H9 (cell line): ENCODE measurements at regions not wholly inside any gene's neighbourhood (a gene's known extent, or its start where the extent isn't known, plus 50 kb on each side); places are given as distances from the start of the nearest gene placed in this dataset.

Experiments used
- DNase-seq: peaks from one replicate; pipeline ENCODE4 v3.0.0-alpha.2; 2017
- H2AFZ ChIP-seq: one replicate; pipeline ENCODE4 v1.6.1; 2013; ENCODE audit warnings: mild to moderate bottlenecking, low read length, control low read depth, moderate library complexity
- H2AK5ac ChIP-seq: 2 replicates; pipeline ENCODE4 v1.6.1; 2013; ENCODE audit warnings: low read length, control low read depth, mixed read lengths; ENCODE audit not compliant: insufficient read length
- H2BK120ac ChIP-seq: one replicate; pipeline ENCODE4 v1.6.1; 2013; ENCODE audit warnings: low read depth, mild to moderate bottlenecking, low read length, control low read depth, inconsistent platforms; ENCODE audit not compliant: poor library complexity, severe bottlenecking
- H2BK12ac ChIP-seq: 2 replicates; pipeline ENCODE4 v1.6.1; 2013; ENCODE audit warnings: low read length, control low read depth, mixed read lengths, low read depth; ENCODE audit not compliant: insufficient read length
- H2BK15ac ChIP-seq: 2 replicates; pipeline ENCODE4 v1.6.1; 2013; ENCODE audit warnings: low read depth, low read length, control low read depth
- H2BK20ac ChIP-seq: one replicate; pipeline ENCODE4 v1.6.1; 2013; ENCODE audit warnings: low read depth, mild to moderate bottlenecking, low read length, control low read depth, inconsistent platforms; ENCODE audit not compliant: poor library complexity, severe bottlenecking
- H2BK5ac ChIP-seq: 2 replicates; pipeline ENCODE4 v1.6.1; 2013; ENCODE audit warnings: low read length, control low read depth, mixed read lengths; ENCODE audit not compliant: insufficient read length
- H3K14ac ChIP-seq: 2 replicates; pipeline ENCODE4 v1.6.1; 2013; ENCODE audit warnings: low read length, control low read depth; ENCODE audit not compliant: insufficient read depth
- H3K18ac ChIP-seq: 2 replicates; pipeline ENCODE4 v1.6.1; 2013; ENCODE audit warnings: low read depth, mild to moderate bottlenecking, mixed read lengths, low read length, control low read depth; ENCODE audit not compliant: insufficient read length
- H3K23ac ChIP-seq: 2 replicates; pipeline ENCODE4 v1.6.1; 2013; ENCODE audit warnings: low read length, control low read depth, mixed read lengths, low read depth; ENCODE audit not compliant: insufficient read length
- H3K23me2 ChIP-seq: 2 replicates; pipeline ENCODE4 v1.6.1; 2013; ENCODE audit warnings: low read depth, mild to moderate bottlenecking, mixed read lengths, low read length, control low read depth; ENCODE audit not compliant: insufficient read length, poor library complexity, severe bottlenecking
- H3K27ac ChIP-seq: 2 replicates; pipeline ENCODE4 v1.5.1; 2013; ENCODE audit warnings: low read length, control low read depth, mixed read lengths, low read depth; ENCODE audit not compliant: insufficient read length
- H3K27me3 ChIP-seq: 2 replicates; pipeline ENCODE4 v1.6.1; 2013; ENCODE audit warnings: low read length, control low read depth, inconsistent platforms; ENCODE audit not compliant: insufficient read depth
- H3K4ac ChIP-seq: 2 replicates; pipeline ENCODE4 v1.6.1; 2013; ENCODE audit warnings: low read depth, mild to moderate bottlenecking, control low read depth, inconsistent platforms, low read length, moderate library complexity
- H3K4me1 ChIP-seq: 2 replicates; pipeline ENCODE4 v1.6.1; 2013; ENCODE audit warnings: low read length, control low read depth, inconsistent platforms; ENCODE audit not compliant: insufficient read depth
- H3K4me2 ChIP-seq: 2 replicates; pipeline ENCODE4 v1.6.1; 2013; ENCODE audit warnings: low read length, control low read depth, mixed read lengths; ENCODE audit not compliant: insufficient read length, insufficient read depth
- H3K56ac ChIP-seq: 2 replicates; pipeline ENCODE4 v1.6.1; 2013; ENCODE audit warnings: low read depth, mild to moderate bottlenecking, mixed read lengths, low read length, control low read depth; ENCODE audit not compliant: insufficient read length
- H3K79me1 ChIP-seq: 2 replicates; pipeline ENCODE4 v1.6.1; 2013; ENCODE audit warnings: low read depth, mild to moderate bottlenecking, moderate library complexity, low read length, control low read depth, inconsistent platforms; ENCODE audit not compliant: insufficient read depth, poor library complexity, severe bottlenecking
- H3K79me2 ChIP-seq: 2 replicates; pipeline ENCODE4 v1.6.1; 2013; ENCODE audit warnings: low read length, control low read depth, inconsistent platforms; ENCODE audit not compliant: insufficient read depth
- H3K9ac ChIP-seq: 2 replicates; pipeline ENCODE4 v1.6.1; 2013; ENCODE audit warnings: low read length, control low read depth, mixed read lengths; ENCODE audit not compliant: insufficient read length; ENCODE audit errors: extremely low read depth
- H3K9me3 ChIP-seq: one replicate; pipeline ENCODE4 v1.6.1; 2013; ENCODE audit warnings: low read depth, low read length, inconsistent platforms; ENCODE audit not compliant: control insufficient read depth
- H3T11ph ChIP-seq: one replicate; pipeline ENCODE4 v1.6.1; 2013; ENCODE audit warnings: mild to moderate bottlenecking, low read length, control low read depth, inconsistent platforms
- H4K20me1 ChIP-seq: one replicate; pipeline ENCODE4 v1.6.1; 2013; ENCODE audit not compliant: control insufficient read depth, insufficient read length, insufficient read depth
- H4K5ac ChIP-seq: 2 replicates; pipeline ENCODE4 v1.6.1; 2013; ENCODE audit warnings: low read depth, mild to moderate bottlenecking, mixed read lengths, low read length, control low read depth; ENCODE audit not compliant: insufficient read length
- H4K8ac ChIP-seq: replicated peaks from 2 replicates; pipeline ENCODE4 v1.6.1; 2013; ENCODE audit warnings: low read length, control low read depth, mixed read lengths, low read depth; ENCODE audit not compliant: insufficient read length
- H4K91ac ChIP-seq: 2 replicates; pipeline ENCODE4 v1.6.1; 2013; ENCODE audit warnings: low read depth, mild to moderate bottlenecking, moderate library complexity, mixed read lengths, low read length, control low read depth; ENCODE audit not compliant: insufficient read length
- H3K27ac Mint-ChIP-seq, 3 experiments: 2 replicates in 2 of 3; 3 replicates in 1 of 3; pipeline ENCODE4 v1.8.0; 2020 to 2021; ENCODE audit warnings: mixed read lengths in 3 of 3, mild to moderate bottlenecking in 1 of 3, moderate library complexity in 1 of 3
- H3K27me3 Mint-ChIP-seq: 2 replicates; pipeline ENCODE4 v1.8.0; 2021; ENCODE audit warnings: low read depth, mild to moderate bottlenecking, moderate library complexity, mixed read lengths
- H3K36me3 Mint-ChIP-seq, 3 experiments: 2 replicates in 2 of 3; 3 replicates in 1 of 3; pipeline ENCODE4 v1.8.0; 2020 to 2021; ENCODE audit warnings: low read depth in 3 of 3, mixed read lengths in 3 of 3; ENCODE audit not compliant: insufficient read depth in 1 of 3
- H3K4me1 Mint-ChIP-seq, 2 experiments: 2 replicates each; pipeline ENCODE4 v1.8.0; 2020; ENCODE audit warnings: mixed read lengths in 2 of 2
- H3K4me3 Mint-ChIP-seq, 2 experiments: 2 replicates in 1 of 2; 3 replicates in 1 of 2; pipeline ENCODE4 v1.8.0; 2020 to 2021; ENCODE audit warnings: mild to moderate bottlenecking in 2 of 2, mixed read lengths in 2 of 2, moderate library complexity in 1 of 2
- H3K9me3 Mint-ChIP-seq, 2 experiments: 2 replicates in 1 of 2; 3 replicates in 1 of 2; pipeline ENCODE4 v1.8.0; 2020; ENCODE audit warnings: mild to moderate bottlenecking in 2 of 2, mixed read lengths in 2 of 2, moderate library complexity in 1 of 2
- CTCF ChIP-seq: fragments of 200-600 bp; sonication (generic); conservative IDR thresholded peaks from 3 replicates; pipeline ENCODE4 v1.8.0; 2021; ENCODE audit warnings: antibody characterized with exemption, mild to moderate bottlenecking
- WGBS: extraction: QIAGEN DNeasy Blood & Tissue Kit; methylation state at CpG from one replicate; pipeline ENCODE4 v1.1.7; 2013; ENCODE audit warnings: missing lambda C conversion rate, low lambda C conversion rate, mixed read lengths; ENCODE audit not compliant: insufficient read length; ENCODE audit errors: extremely low coverage; 5-methylcytosine and 5-hydroxymethylcytosine counted together

DNA sequence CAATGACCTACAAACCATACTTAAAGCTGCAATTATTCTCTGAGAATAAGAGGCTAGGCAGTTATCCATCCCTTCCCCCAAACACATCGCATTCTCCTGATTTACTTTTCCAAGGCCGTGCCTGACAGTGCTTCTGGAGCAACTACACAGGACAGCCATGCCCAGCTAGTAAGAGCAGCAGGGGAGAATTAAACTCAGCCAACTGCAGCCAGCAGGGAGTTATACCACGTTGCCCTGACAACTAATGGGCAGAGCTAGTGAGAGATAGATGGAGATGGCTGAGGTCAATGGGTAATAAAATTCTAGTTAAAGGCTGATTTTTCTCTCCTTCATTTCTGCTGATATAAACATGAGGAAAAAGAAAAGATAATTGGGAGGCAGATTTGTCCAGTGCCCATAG lies 193.8 kb upstream of the PPP2R3A start:
- H2BK20ac ChIP-seq = no peak overlapping the region
- no CpG with 5 or more reads among the region's 3 CpGs for WGBS
- H3K23me2 ChIP-seq = no peaks in the 10 kb centered on the region
- no peak overlapping the region for H2AK5ac ChIP-seq
- H3K9ac ChIP-seq = no peak overlapping the region
- no peak overlapping the region for H3K18ac ChIP-seq
- Mint-ChIP-seq H3K27ac (no peak overlapping the region), H3K4me3 (no peak overlapping the region), H3K27me3 (peaks cover 5% of the 10 kb centered on the region), H3K4me1 (peaks cover 4% of the 10 kb centered on the region in 2 experiments; a peak in 3 of 4 replicates), H3K36me3 (peaks cover 0 to 3% (median 0%) of the 10 kb centered on the region in 3 experiments; a peak in 2 of 7 replicates), H3K9me3 (0 out of 5 replicates have a peak, but pooled peaks cover 0 to 2% of the 10 kb centered on the region in 2 experiments)
- no peak overlapping the region for H4K5ac ChIP-seq
- H3T11ph ChIP-seq = no peak overlapping the region
- no peak for TF ChIP-seq CTCF
- H3K27ac ChIP-seq = no peak overlapping the region
- H4K8ac ChIP-seq = no peak overlapping the region
- H3K23ac ChIP-seq = no peak overlapping the region
- no peaks in the 10 kb centered on the region for H4K20me1 ChIP-seq
- no peaks in the 10 kb centered on the region for H3K27me3 ChIP-seq
- no peak overlapping the region for H2BK120ac ChIP-seq
- no peak overlapping the region for H3K56ac ChIP-seq
- H2BK15ac ChIP-seq = no peak overlapping the region
- no peak overlapping the region for H2BK12ac ChIP-seq
- H3K4me1 ChIP-seq = no peaks in the 10 kb centered on the region
- no peaks in the 10 kb centered on the region for H3K9me3 ChIP-seq
- H2AFZ ChIP-seq = no peak overlapping the region
- no peak overlapping the region for H3K14ac ChIP-seq
- H3K79me2 ChIP-seq = no peaks in the 10 kb centered on the region
- no peak for DNase-seq
- H3K4ac ChIP-seq = no peak overlapping the region
- no peak overlapping the region for H2BK5ac ChIP-seq
- H4K91ac ChIP-seq = no peak overlapping the region
- H3K79me1 ChIP-seq = no peaks in the 10 kb centered on the region
- H3K4me2 ChIP-seq = no peak overlapping the region
